ENCODE measurements at regions not wholly inside any gene's neighbourhood (a gene's known extent, or its start where the extent isn't known, plus 50 kb on each side); places are given as distances from the start of the nearest gene placed in this dataset.

- Histone ChIP-seq H3K9ac (ENCODE audit: low read depth, low read length) (no peak overlapping the region), H3K4me1 (ENCODE audit: control insufficient read depth, insufficient read depth, low read length) (no peaks in the 10 kb centered on the region), H3K27ac (ENCODE audit: low read depth, low read length) (no peak overlapping the region), H3K9me3 (ENCODE audit: control insufficient read depth, insufficient read depth, low read length) (peaks cover 13% of the 10 kb centered on the region), H3K36me3 (ENCODE audit: control insufficient read depth, insufficient read depth, low read length) (no peaks in the 10 kb centered on the region), H3K4me3 (ENCODE audit: low read depth, low read length) (no peak overlapping the region), H3K27me3 (ENCODE audit: control insufficient read depth, insufficient read depth, low read length) (no peaks in the 10 kb centered on the region)
Observed at GRCh38 chr4:23594125-23594524, 295.7 kb downstream of the PPARGC1A start.

GRCh38 chr4:23590431-23590830, 299.4 kb downstream of the PPARGC1A start:
- H3K9ac ChIP-seq (ENCODE audit: low read depth, low read length): no peak overlapping the region
- peaks cover 13% of the 10 kb centered on the region for H3K9me3 ChIP-seq (ENCODE audit: control insufficient read depth, insufficient read depth, low read length)
- H3K4me1 ChIP-seq (ENCODE audit: control insufficient read depth, insufficient read depth, low read length): no peaks in the 10 kb centered on the region
- no peaks in the 10 kb centered on the region for H3K27me3 ChIP-seq (ENCODE audit: control insufficient read depth, insufficient read depth, low read length)
- H3K36me3 ChIP-seq (ENCODE audit: control insufficient read depth, insufficient read depth, low read length): no peaks in the 10 kb centered on the region
- H3K4me3 ChIP-seq (ENCODE audit: low read depth, low read length): no peak overlapping the region
- H3K27ac ChIP-seq (ENCODE audit: low read depth, low read length): no peak overlapping the region

DNA sequence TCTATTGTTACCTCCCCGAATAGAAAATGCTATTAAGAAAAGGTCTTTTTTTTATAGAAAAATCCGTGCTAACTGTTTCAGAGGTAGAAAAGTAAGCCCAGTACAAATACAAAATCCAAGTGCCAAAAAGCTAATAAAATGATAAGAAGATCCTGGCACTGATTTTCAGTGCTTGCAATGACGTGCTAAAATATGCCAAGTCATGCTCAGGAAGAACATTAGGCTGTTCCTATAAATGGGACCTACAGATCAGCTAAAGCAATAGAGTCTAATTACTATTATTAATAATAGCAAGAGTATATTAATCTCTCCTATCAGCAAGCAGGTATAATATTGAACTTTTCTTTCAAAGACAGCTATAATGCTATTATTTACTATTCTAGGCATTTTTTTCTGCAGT, 305.8 kb downstream of the PPARGC1A start:
- Histone ChIP-seq H3K27me3 (ENCODE audit: control insufficient read depth, insufficient read depth, low read length) (no peaks in the 10 kb centered on the region), H3K9me3 (ENCODE audit: control insufficient read depth, insufficient read depth, low read length) (no peaks in the 10 kb centered on the region), H3K4me1 (ENCODE audit: control insufficient read depth, insufficient read depth, low read length) (peaks cover 33% of the 10 kb centered on the region), H3K4me3 (ENCODE audit: low read depth, low read length) (no peak overlapping the region; the same call in 1 of the 2 replicates), H3K27ac (ENCODE audit: low read depth, low read length) (no peak overlapping the region), H3K36me3 (ENCODE audit: control insufficient read depth, insufficient read depth, low read length) (no peaks in the 10 kb centered on the region), H3K9ac (ENCODE audit: low read depth, low read length) (no peak overlapping the region)

GRCh38 chr4:23582671-23583070, 307.2 kb downstream of the PPARGC1A start:
- Histone ChIP-seq H3K9me3 (ENCODE audit: control insufficient read depth, insufficient read depth, low read length) (no peaks in the 10 kb centered on the region), H3K9ac (ENCODE audit: low read depth, low read length) (no peak overlapping the region), H3K4me1 (ENCODE audit: control insufficient read depth, insufficient read depth, low read length) (peaks cover 33% of the 10 kb centered on the region), H3K36me3 (ENCODE audit: control insufficient read depth, insufficient read depth, low read length) (no peaks in the 10 kb centered on the region), H3K4me3 (ENCODE audit: low read depth, low read length) (no peak overlapping the region), H3K27me3 (ENCODE audit: control insufficient read depth, insufficient read depth, low read length) (no peaks in the 10 kb centered on the region), H3K27ac (ENCODE audit: low read depth, low read length) (no peak overlapping the region)

GRCh38 chr4:23579166-23579565, 310.7 kb downstream of the PPARGC1A start:
- Histone ChIP-seq H3K36me3 (ENCODE audit: control insufficient read depth, insufficient read depth, low read length) (no peaks in the 10 kb centered on the region), H3K9me3 (ENCODE audit: control insufficient read depth, insufficient read depth, low read length) (peaks cover 6% of the 10 kb centered on the region; the same call in 1 of the 2 replicates), H3K9ac (ENCODE audit: low read depth, low read length) (no peak overlapping the region), H3K27me3 (ENCODE audit: control insufficient read depth, insufficient read depth, low read length) (no peaks in the 10 kb centered on the region), H3K4me1 (ENCODE audit: control insufficient read depth, insufficient read depth, low read length) (peaks cover 32% of the 10 kb centered on the region), H3K27ac (ENCODE audit: low read depth, low read length) (no peak overlapping the region), H3K4me3 (ENCODE audit: low read depth, low read length) (no peak overlapping the region)

- Histone ChIP-seq H3K36me3 (ENCODE audit: control insufficient read depth, insufficient read depth, low read length) (no peaks in the 10 kb centered on the region), H3K27me3 (ENCODE audit: control insufficient read depth, insufficient read depth, low read length) (no peaks in the 10 kb centered on the region), H3K9me3 (ENCODE audit: control insufficient read depth, insufficient read depth, low read length) (peaks cover 20% of the 10 kb centered on the region), H3K9ac (ENCODE audit: low read depth, low read length) (no peak overlapping the region), H3K4me3 (ENCODE audit: low read depth, low read length) (no peak overlapping the region), H3K4me1 (ENCODE audit: control insufficient read depth, insufficient read depth, low read length) (peaks cover 15% of the 10 kb centered on the region), H3K27ac (ENCODE audit: low read depth, low read length) (no peak overlapping the region)
Observed at GRCh38 chr4:23577398-23577797, 312.4 kb downstream of the PPARGC1A start.

- Histone ChIP-seq H3K4me3 (ENCODE audit: low read depth, low read length) (no peak overlapping the region), H3K27me3 (ENCODE audit: control insufficient read depth, insufficient read depth, low read length) (no peaks in the 10 kb centered on the region), H3K4me1 (ENCODE audit: control insufficient read depth, insufficient read depth, low read length) (peaks cover 12% of the 10 kb centered on the region; the same call in 1 of the 2 replicates), H3K27ac (ENCODE audit: low read depth, low read length) (no peak overlapping the region), H3K9me3 (ENCODE audit: control insufficient read depth, insufficient read depth, low read length) (peaks cover 22% of the 10 kb centered on the region), H3K9ac (ENCODE audit: low read depth, low read length) (no peak overlapping the region), H3K36me3 (ENCODE audit: control insufficient read depth, insufficient read depth, low read length) (no peaks in the 10 kb centered on the region)
Observed at GRCh38 chr4:23572382-23572781, 317.5 kb downstream of the PPARGC1A start.

DNA sequence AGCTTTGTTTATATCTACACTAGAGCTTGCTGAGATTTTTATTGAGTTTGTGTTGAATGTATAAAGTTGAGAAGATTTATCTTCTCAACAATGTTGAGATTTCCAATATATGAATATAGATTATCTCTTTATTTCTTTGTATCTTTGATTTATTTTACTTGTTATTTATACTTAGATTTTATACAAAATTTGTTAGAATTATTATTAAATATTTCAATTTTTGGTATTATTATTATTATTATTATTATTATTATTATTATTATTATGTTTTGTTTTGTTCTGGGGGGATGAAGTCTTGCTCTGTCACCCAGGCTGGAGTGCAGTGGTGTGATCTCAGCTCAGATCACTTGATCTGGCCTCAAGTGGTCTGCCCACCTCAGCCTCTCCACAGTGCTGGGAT, 322.5 kb downstream of the PPARGC1A start:
- no peak overlapping the region for H3K4me3 ChIP-seq (ENCODE audit: low read depth, low read length)
- H3K4me1 ChIP-seq (ENCODE audit: control insufficient read depth, insufficient read depth, low read length): peaks cover 11% of the 10 kb centered on the region; the same call in 1 of the 2 replicates
- H3K27ac ChIP-seq (ENCODE audit: low read depth, low read length): no peak overlapping the region
- H3K9ac ChIP-seq (ENCODE audit: low read depth, low read length): no peak overlapping the region
- 0 out of 2 replicates have a peak, but pooled peaks cover under 1% of the 10 kb centered on the region for H3K9me3 ChIP-seq (ENCODE audit: control insufficient read depth, insufficient read depth, low read length)
- no peaks in the 10 kb centered on the region for H3K36me3 ChIP-seq (ENCODE audit: control insufficient read depth, insufficient read depth, low read length)
- H3K27me3 ChIP-seq (ENCODE audit: control insufficient read depth, insufficient read depth, low read length): no peaks in the 10 kb centered on the region

DNA sequence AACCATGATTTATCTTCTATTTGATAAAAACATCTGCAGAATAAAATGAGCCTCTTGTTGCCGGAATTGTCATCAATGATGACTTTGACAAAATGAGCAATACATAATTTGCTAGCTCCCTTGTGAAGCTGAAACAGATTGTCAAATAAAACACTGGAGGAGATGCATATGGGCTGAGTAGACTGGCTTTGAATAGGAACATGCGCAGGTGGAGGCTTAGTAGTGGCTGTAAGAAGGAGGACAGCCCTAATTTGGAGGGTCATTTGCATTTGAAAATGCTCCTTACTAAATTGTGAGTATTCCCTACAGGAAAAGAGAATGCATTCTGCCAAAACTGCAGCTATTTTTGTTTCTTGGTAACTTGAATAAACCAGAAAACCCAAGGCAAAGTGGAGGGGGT, 329.1 kb downstream of the PPARGC1A start:
- peaks cover 35% of the 10 kb centered on the region for H3K4me1 ChIP-seq (ENCODE audit: control insufficient read depth, insufficient read depth, low read length)
- no peak overlapping the region for H3K9ac ChIP-seq (ENCODE audit: low read depth, low read length)
- H3K4me3 ChIP-seq (ENCODE audit: low read depth, low read length): no peak overlapping the region
- no peaks in the 10 kb centered on the region for H3K9me3 ChIP-seq (ENCODE audit: control insufficient read depth, insufficient read depth, low read length)
- H3K27ac ChIP-seq (ENCODE audit: low read depth, low read length): no peak overlapping the region
- H3K36me3 ChIP-seq (ENCODE audit: control insufficient read depth, insufficient read depth, low read length): no peaks in the 10 kb centered on the region
- no peaks in the 10 kb centered on the region for H3K27me3 ChIP-seq (ENCODE audit: control insufficient read depth, insufficient read depth, low read length)

GRCh38 chr4:23558101-23558500, 331.7 kb downstream of the PPARGC1A start:
- Histone ChIP-seq H3K27ac (ENCODE audit: low read depth, low read length) (no peak overlapping the region), H3K9me3 (ENCODE audit: control insufficient read depth, insufficient read depth, low read length) (no peaks in the 10 kb centered on the region), H3K4me3 (ENCODE audit: low read depth, low read length) (no peak overlapping the region), H3K9ac (ENCODE audit: low read depth, low read length) (no peak overlapping the region), H3K27me3 (ENCODE audit: control insufficient read depth, insufficient read depth, low read length) (no peaks in the 10 kb centered on the region), H3K4me1 (ENCODE audit: control insufficient read depth, insufficient read depth, low read length) (peaks cover 35% of the 10 kb centered on the region), H3K36me3 (ENCODE audit: control insufficient read depth, insufficient read depth, low read length) (no peaks in the 10 kb centered on the region)

DNA sequence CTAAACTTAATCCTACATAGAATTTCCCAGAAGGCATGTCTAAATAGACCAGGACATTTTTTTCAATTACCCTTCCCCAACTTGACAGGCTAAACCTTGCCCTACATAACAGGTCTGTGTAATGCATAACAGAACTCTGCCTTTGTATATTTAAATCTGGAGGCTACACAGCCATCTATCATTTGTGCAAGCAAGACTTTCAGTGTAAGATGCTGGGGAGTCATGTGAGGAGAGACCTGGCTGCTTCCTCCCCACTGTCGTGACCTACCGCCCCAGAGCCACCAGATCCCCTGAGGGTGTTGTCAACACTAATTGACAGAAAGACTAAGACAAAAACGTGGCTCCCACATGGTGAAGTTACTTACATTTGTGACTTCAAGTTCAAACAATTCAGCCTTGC, 342.2 kb downstream of the PPARGC1A start:
- H3K36me3 ChIP-seq (ENCODE audit: control insufficient read depth, insufficient read depth, low read length): no peaks in the 10 kb centered on the region
- H3K9me3 ChIP-seq (ENCODE audit: control insufficient read depth, insufficient read depth, low read length): no peaks in the 10 kb centered on the region
- H3K27ac ChIP-seq (ENCODE audit: low read depth, low read length): no peak overlapping the region
- H3K4me3 ChIP-seq (ENCODE audit: low read depth, low read length): no peak overlapping the region
- no peaks in the 10 kb centered on the region for H3K27me3 ChIP-seq (ENCODE audit: control insufficient read depth, insufficient read depth, low read length)
- no peak overlapping the region for H3K9ac ChIP-seq (ENCODE audit: low read depth, low read length)
- H3K4me1 ChIP-seq (ENCODE audit: control insufficient read depth, insufficient read depth, low read length): peaks cover 20% of the 10 kb centered on the region

GRCh38 chr4:23547096-23547495, 342.8 kb downstream of the PPARGC1A start:
- Histone ChIP-seq H3K27me3 (ENCODE audit: control insufficient read depth, insufficient read depth, low read length) (no peaks in the 10 kb centered on the region), H3K4me3 (ENCODE audit: low read depth, low read length) (no peak overlapping the region), H3K27ac (ENCODE audit: low read depth, low read length) (no peak overlapping the region), H3K4me1 (ENCODE audit: control insufficient read depth, insufficient read depth, low read length) (peaks cover 20% of the 10 kb centered on the region), H3K9ac (ENCODE audit: low read depth, low read length) (no peak overlapping the region), H3K9me3 (ENCODE audit: control insufficient read depth, insufficient read depth, low read length) (no peaks in the 10 kb centered on the region), H3K36me3 (ENCODE audit: control insufficient read depth, insufficient read depth, low read length) (no peaks in the 10 kb centered on the region)

All from HUES48 (cell line).